GM12865 (cell line): ENCODE measurements at regions not wholly inside any gene's neighbourhood (a gene's known extent, or its start where the extent isn't known, plus 50 kb on each side); places are given as distances from the start of the nearest gene placed in this dataset.

Source experiments
- DNase-seq: peaks from one replicate; pipeline ENCODE4 v3.0.0; 2010; ENCODE audit warnings: low read depth
- H3K4me3 ChIP-seq: 2 replicates; pipeline ENCODE4 v1.5.1; 2011; ENCODE audit warnings: mild to moderate bottlenecking, low read depth, low read length, control low read depth
- CTCF ChIP-seq: IDR thresholded peaks from 2 replicates; pipeline ENCODE4 v1.5.1; 2011; ENCODE audit warnings: low read length, control low read depth, low read depth, inconsistent platforms; ENCODE audit not compliant: insufficient read depth; ENCODE audit errors: missing control alignments

- no peak overlapping the region for H3K4me3 ChIP-seq
- no peak for DNase-seq
- TF ChIP-seq CTCF: no peak
These were observed 643.2 kb downstream of the DHX35 start for GRCh38 chr20:39605361-39605760.

GRCh38 chr20:39603219-39603618, 641.1 kb downstream of the DHX35 start:
- TF ChIP-seq CTCF: no peak
- no peak overlapping the region for H3K4me3 ChIP-seq
- DNase-seq: no peak

- no peak overlapping the region for H3K4me3 ChIP-seq
- TF ChIP-seq CTCF: no peak
- no peak for DNase-seq
These were observed 640.5 kb downstream of the DHX35 start for GRCh38 chr20:39602649-39603048.

- H3K4me3 ChIP-seq: no peak overlapping the region
- no peak for TF ChIP-seq CTCF
- no peak for DNase-seq
These were observed 638.7 kb downstream of the DHX35 start for GRCh38 chr20:39600871-39601270.

- no peak for TF ChIP-seq CTCF
- DNase-seq: no peak
- no peak overlapping the region for H3K4me3 ChIP-seq
These were observed 638.0 kb downstream of the DHX35 start for GRCh38 chr20:39600156-39600555.

- no peak for TF ChIP-seq CTCF
- no peak overlapping the region for H3K4me3 ChIP-seq
- DNase-seq: no peak
These were observed 634.4 kb downstream of the DHX35 start for GRCh38 chr20:39596554-39596953.

GRCh38 chr20:39592371-39592770, 630.2 kb downstream of the DHX35 start:
- H3K4me3 ChIP-seq: no peak overlapping the region
- DNase-seq: no peak
- TF ChIP-seq CTCF: no peak
